DMS 273 (cell line): ENCODE measurements at regions not wholly inside any gene's neighbourhood (a gene's known extent, or its start where the extent isn't known, plus 50 kb on each side); places are given as distances from the start of the nearest gene placed in this dataset.

ENCODE experiments used
- DNase-seq: peaks from one replicate; lab custom pipeline; 2025; ENCODE audit not compliant: unreplicated experiment; lab: John Stamatoyannopoulos, UW

DNA sequence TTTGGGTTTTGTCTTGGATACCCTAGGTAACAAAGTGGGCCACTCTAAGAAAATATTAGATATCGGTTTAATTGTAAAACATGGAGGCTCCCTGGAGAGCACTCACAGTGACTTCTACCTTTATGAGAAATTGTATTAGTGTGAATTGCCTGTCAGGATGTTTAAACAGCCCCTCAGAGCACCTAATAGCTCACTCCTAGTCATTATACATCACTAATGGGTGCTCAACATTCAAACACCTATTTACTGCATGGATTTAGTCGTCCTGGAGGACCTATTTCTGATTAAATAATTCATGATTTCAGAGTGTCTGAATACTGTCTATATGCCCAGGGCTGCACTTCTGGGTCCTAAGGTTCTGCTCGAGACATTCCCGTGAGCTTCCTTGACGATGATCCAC is 430.2 kb upstream of the EEF2KMT start:
- no peak for DNase-seq

DNA sequence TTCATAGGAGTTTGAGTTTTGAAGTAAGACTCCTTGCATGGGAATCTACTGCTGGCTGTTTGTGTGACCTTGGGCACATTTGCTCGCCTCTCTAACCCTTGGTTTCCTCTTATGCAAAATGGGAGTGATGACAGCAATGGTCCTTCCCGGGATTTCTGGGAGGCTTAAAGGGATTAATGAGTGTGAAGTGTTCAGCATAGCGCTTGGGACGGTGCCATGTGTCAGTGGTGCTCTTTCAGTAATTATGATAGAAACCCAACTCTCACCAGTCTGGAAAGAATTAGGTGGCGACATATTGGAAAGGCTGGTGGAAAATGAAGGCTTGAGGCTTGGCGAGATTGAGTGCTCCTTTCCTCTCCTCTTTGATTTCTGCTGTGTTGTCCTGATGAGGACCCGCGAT is 429.2 kb upstream of the EEF2KMT start:
- no peak for DNase-seq

DNA sequence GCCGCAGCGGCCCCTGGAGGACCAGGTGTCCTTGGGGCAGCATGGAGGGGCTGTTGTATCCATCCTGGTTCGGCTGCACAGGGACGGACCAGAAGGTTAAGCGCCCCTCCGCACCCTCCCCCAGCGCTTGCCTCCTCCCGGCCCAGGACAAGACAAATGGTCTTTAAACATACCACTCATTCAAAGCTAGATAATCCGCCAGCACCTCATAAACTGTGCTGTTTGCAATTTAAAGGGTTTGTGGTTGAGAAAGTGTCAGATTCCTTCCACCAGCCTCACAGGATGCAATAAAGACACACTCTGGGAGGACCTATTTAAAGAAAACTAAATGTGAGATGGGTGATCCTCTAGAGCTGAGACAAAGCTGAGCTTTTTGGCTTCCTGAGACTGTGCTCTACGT is 426.2 kb upstream of the EEF2KMT start:
- DNase-seq: no peak

DNA sequence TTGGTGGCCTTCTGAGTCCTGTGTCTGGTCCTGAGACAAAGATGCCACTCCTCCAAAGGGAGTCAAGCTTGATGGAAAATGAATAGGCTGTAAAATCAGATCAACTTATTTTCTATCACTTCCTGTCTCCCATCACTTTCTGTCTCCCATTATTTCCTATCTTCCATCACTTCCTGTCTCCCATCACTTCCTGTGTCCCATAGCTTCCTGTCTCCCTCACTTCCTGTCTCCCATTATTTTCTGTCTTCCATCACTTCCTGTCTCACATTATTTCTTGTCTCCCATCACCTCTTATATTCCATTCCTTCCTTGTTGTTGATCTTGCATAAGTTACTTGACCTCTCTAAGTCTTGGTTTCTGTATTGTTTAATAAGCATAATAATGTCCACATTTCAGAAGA is 418.5 kb upstream of the EEF2KMT start:
- no peak for DNase-seq

DNA sequence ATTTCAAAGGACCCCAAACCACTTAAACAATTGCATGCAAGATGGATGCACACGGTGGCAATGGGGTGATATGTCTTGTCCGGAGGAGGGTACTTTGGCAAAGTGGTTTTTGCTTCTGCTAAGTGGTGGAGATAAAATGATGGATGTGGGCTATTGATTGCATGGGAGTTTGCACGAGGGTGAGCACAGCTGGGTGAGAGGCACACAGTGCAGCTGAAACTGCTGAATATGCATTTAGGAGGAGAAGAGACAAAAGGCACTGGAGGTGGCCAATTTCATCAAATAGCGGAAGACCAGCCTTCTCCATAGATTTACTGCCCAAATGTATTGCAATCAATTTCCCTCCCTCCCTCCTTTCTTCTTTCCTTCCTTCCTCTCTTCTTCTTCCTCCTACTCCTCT is 414.4 kb upstream of the EEF2KMT start:
- DNase-seq: no peak

DNA sequence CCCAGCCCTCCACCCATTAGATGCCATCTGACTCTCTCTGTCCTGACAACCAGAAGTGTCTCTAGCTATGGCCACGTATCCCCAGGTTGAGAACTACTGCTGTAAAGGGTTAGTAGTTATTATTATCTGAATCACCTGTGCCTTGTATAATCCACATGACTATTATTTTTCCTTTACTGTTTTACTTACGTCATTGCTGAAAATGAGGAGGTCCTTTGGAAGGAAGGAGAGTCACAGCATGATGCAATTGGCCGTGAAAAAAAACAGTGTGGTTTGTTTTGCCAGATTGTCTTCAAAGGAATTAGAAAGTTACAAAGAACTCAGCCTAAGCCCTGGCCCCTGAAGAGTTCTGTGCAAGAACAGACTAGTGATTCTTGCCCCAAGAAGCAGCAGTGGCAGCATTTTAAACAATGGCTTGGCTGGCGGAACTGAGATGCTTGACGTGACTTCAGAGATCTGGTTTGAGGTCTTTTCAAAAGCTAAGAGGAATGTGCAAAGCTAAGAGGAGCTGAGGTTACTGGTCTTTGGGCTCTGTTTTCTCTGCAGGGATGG is 413.3 kb upstream of the EEF2KMT start:
- DNase-seq: no peak

DNA sequence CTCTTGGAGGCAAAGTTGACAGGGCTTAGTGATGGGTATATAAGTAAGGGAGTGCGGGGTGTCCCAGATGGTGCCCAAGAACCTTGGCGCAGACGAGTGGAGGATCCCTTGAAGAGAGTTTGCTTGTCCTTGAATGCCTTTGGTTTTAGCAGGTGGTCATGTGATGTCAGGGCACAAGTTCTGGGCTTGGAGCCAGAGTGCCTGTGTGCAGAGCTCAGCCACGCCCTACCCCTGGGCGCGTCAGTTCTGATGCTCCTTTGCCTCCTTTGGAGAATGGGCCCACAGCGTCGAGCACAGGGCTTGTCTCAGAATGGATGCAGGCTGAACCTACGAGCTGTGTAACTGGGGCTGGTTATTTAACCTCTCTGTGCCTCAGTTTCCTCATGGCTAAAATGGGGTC is 412.2 kb upstream of the EEF2KMT start:
- DNase-seq: peak; percentile 13

DNA sequence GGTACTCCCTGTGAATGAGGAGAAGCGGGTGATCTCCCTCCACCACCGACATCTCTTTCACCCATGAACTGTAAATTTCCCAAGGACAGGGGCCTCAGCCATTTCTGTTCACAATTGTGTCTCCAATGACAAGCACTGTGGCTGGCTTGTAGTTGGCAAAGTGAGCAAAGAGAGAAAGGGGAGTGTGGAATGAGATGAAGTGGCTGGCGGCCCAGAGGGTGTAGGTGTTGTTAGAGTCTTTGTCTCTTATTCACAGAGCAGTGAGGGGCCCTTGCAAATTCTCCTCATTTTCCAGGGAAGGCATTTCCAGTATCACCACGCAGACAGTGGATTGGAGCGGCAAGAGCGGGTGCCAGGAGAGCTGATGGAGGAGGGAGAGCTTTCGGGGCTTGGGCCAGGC is 411.7 kb upstream of the EEF2KMT start:
- DNase-seq: no peak

DNA sequence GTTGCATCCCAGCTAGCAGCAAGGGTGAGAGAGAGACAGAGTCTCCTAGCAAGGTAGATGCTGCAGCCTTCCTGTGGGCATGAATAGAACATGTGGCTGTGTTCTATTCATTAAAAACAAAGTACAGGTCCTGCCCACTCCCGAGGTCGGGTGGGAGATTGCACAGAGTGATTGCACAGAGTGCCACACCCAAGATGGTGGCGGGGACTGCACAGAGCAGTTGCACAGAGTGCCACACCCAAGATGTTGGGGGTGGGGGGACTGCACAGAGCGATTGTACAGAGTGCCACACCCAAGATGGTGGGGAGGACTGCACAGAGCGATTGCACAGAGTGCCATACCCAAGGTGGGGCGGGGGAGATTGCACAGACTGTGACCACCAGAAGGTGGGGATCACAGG is 410.8 kb upstream of the EEF2KMT start:
- no peak for DNase-seq

DNA sequence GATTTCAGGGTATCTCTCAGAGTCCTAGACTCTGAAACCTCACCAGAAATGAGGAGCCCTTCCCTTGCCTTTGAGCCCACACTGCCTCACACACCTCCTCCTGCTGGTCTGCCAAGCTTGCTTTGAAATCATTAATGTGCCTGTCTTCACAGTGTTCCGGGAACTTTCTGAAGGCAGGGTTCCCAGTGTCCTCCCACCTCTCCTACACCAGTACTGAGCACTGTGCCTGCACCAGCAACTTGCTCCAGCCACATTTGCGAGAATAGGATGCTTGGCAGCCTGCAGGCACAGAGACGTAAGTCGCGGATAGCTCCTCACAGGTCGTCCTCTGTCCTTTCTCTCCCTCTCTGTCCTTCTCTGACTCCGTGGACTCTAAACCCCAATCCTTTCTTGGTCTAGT is 408.4 kb upstream of the EEF2KMT start:
- DNase-seq: no peak

DNA sequence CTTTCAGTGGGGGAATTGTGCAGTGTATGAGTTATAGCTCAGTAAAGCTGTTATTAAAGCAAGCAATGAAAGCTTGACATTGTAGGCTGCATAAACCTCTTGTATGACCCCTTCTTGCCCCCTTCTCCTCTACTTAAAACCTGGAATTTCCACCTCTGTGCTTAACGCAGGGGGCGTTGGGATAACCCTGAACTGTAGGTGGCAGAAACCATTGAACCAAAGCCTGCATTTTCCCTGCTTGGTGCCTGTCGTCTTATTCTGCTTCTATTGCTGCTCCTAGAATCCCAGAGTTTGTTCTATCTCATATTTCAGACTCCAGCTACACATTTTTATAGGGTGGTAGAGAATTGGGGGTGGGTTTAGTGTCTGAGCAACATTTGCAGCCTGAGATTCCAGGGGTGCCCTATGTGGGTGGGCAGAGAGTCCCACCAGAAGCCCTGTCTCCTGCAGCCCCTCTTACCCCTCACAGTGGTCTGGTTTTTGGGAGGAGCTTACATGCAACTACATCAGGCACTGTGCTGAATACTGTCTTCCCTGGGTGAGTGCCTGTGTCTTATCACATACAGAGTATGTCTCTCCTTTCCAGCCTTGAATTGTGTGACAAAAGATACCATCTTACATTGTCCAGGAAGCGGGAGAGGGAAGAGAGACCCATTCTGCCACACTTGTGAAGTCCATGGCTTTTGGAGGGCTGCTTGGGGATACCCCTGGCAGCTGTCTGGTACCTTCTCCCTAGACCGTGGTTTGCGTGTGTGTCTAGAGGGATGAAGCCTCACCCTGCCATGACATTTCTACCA is 407.7 kb upstream of the EEF2KMT start:
- DNase-seq: no peak

DNA sequence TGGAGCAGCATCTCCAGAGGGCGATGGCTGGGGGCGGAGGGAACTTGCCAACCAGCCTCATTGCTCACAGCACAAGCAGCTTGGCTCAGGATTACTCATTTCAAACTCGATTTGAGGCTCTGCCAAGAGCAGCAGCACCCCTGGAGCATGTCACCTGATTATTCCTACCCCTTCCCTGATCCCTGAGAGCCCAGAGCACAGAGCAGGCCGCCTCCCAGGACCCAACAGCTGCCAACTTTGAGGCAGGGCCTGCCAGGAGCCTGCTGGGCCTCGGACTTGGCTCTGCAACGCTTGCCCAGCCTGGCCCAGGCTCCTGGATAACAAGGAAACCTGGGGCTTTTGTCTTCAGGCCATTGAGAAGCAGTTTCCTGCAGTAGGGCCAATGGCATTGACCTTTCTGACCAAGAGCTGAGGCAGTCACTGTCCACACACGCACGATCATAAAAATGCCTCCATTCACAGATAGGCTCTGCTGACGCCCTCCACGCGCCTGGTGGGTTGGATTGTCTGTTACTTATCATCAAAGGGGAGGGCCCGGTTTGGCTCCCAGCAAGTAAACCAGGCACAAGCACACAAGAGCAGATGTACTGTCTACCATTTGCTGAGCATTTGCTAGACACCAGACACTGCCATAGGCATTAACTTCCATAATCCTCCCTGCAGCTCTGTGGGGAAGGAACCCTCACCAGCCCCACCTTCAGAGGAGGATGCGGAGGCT is 406.6 kb upstream of the EEF2KMT start:
- DNase-seq: no peak

DNA sequence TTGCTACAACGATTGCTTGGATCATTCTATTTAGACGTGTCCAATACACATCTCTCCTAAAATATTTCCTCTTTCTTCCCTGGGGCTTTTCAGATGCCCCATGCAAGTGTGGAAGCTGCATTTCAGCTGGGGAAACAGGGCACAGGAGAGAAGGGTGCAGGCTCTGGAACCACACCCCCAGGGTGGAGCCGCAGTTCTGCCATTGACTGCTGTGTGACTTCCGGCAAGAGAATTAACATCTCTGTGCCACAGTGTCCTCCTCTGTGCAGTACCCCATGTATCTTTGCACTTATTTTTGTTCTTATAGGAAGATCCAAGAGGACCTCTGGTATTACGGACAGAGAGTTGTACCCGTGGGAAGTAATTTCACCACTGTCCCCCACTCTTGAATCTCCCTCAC is 405.3 kb upstream of the EEF2KMT start:
- no peak for DNase-seq

DNA sequence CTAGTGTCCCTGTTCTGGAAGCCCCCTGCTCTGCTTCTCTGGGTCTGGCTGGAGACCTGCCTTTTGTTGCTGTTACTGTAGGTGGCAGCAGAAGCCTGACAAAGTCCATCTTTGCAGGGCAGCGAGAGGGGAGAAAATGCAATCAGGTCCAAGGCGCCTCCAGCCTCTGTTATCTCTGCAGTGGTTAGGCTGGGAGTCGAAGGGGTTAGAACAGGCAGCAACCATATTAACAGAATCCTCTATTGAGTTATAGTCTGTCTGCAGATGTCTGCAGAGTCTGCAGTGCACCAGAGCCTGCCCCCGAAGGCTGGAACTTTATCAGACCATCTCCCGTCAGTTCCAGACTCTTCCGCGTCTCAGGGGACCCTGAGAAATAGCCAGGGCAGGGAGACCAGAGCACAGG is 404.9 kb upstream of the EEF2KMT start:
- DNase-seq: peak; percentile 29

DNA sequence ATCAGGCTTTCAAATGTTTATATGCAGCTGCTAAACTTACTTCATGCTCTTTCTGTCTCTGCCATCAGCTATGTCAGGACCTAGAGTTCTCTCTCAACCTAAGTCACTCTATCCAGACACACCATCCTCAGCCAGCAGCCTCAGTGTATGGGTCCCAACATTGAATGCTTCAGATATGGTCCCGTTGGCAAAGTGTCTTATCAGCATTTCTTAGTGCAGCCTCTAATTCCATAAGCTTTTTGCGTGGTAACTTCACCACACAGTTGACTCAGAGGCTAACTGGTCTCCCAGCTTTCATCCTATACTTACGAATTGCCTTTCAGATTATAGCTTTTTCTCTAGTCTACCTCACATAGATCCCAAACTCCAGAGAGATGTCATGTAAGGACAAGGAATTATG is 402.9 kb upstream of the EEF2KMT start:
- DNase-seq: no peak

DNA sequence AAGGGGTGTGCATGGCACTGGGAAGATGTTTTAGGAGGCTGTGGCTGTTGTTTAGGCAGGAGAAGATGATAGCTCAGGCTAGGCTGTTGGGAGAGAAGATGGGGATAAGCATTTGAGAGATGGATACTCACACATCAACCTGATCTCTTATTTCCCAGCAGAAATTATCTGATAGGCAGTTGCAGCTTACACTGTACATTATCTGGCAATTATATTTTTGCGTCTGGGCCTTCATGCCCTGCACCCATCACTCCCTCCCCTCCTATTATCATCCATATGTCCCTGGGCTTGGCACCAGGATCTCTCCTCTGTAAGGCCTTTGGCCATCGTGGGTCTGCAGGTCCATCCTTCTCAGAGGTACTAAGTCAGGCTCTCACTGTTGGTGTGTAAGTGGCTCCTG is 401.0 kb upstream of the EEF2KMT start:
- no peak for DNase-seq

DNA sequence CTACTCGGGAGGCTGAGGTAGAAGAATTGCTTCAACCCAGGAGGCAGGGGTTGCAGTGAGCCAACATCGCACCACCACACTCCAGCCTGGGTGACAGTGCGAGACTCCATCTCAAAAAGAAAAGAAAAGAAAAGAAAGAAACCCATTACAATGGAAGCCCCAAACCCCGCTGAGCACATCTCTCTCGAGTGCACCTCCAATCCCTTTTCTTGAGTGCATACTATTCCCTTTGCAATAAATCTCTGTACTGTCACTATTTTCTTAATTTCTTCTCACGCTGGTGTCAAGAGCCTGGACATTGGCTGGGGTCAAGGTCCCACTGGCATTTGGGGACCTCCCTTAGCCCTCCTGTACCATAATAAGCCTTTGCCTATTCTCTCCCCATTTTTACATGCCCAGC is 398.4 kb upstream of the EEF2KMT start:
- DNase-seq: no peak

DNA sequence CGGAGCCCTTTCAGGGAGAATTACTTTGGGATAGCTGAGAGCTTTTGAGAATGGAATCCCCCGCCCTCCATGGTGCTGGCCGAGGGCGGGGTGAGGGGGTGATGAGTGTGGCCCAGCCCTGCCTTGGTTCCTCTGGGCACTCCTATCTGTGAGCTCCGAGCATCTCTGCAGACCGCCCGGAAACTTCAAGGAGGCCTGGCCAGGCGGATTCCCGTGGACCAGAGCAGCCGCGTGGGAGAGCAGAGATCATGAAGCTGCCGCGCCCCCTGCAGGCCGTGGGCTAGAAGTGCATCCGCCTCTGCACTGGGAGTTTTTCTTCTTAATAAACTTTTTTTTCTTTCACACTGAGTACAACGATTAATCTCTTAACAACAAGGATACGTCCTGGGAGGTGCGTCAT is 392.9 kb upstream of the EEF2KMT start:
- DNase-seq: peak; percentile 63

DNA sequence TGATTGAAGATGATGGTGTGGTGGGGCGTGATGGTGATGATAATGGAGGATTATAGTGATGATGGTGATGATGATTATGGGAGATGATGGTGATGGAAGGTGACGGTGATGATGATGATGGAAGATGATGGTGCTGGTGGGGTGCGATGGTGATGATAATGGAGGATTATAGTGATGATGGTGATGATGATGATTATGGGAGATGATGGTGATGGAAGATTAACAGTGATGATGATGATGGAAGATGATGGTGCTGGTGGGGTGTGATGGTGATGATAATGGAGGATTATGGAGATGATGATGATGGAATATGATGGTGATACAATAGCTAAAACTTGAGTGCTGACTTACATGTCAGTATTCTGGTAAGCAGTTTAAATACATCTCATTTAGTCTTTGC is 391.0 kb upstream of the EEF2KMT start:
- DNase-seq: no peak

DNA sequence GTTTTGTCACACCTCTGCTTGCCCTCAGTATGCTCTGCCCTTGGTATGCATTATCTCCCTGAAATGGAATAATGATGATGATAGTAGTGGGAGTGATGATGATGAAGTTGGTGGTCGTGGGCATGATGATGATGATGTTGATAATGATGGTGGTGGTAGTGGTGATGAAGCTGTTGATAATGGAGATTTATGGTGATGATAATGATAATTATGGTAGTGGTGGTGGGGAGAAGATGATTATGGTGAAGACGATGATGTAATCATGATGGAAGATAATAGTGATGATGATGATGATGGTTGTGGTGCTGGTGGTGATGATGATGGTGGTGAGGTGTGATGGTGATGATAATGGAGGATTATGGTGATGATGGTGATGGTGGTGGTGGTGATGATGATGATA is 390.1 kb upstream of the EEF2KMT start:
- no peak for DNase-seq

DNA sequence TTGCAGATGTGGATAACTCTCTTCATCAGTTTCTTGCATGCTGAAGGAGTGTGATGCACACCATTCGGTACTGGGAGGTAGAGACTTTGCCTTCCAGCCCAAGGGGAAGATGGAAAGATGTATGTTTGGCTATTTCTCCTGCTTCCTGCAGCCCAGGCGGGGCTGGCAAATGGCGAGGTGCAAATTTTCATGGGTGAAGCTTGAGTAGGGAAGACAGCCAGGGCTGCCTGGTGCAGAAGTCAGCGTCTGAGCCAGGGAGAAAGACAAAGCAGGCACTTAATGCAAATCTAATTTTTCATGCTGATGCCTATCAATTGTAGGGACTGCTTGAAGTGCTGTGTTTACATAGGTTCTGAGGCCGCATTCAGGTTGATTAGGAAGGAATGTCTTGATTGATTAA is 384.7 kb upstream of the EEF2KMT start:
- DNase-seq: no peak

DNA sequence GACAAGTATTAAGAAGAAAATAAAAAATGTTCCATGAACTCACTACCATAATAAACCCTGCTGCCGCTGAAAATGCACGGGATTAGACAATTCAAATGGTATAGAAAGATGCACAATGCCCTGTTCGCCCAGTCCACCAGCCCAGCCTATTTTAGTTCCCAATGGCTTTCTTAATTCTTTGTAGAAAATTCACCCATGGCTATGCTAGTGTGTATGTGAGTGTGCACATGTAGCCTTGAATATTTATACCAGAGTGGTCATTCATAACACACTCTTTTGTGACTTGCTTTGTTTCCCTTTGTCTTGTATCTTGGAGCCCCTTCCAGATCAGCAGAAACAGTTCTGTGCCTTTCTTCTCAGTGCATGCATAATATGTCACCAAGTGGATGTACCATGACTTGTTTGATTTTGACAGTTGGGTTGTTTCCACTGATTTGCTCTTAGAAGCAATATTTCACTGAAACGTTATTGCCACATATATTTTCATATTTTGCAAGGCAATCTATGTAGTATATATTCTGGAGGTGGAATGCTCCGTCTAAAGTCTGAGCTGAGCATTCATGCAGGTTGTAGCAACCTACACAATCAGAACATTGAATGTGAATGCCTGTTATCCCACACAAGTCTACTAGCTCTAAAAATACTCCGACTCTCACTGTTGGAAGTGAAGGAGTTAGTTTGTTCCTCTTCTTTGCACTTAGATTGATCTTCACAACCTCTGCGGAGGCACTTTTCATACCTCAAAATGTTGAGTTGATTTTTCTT is 383.0 kb upstream of the EEF2KMT start:
- DNase-seq: no peak
